Endothelial cell of umbilical vein (primary cell): ENCODE measurements at regions not wholly inside any gene's neighbourhood (a gene's known extent, or its start where the extent isn't known, plus 50 kb on each side); places are given as distances from the start of the nearest gene placed in this dataset.

Source experiments
- CTCF ChIP-seq, 2 donors: IDR thresholded peaks; 1 replicate in 1 of 2; 2 replicates in 1 of 2; pipeline ENCODE4 v1.5.1; 2011; ENCODE audit warnings: low read length in 2 of 2, mild to moderate bottlenecking in 2 of 2, moderate library complexity in 2 of 2, control low read depth in 1 of 2, inconsistent platforms in 1 of 2, low read depth in 1 of 2; ENCODE audit not compliant: insufficient read depth in 1 of 2; ENCODE audit errors: extremely low read depth in 1 of 2
- EZH2 ChIP-seq: IDR thresholded peaks from 2 replicates; pipeline ENCODE4 v1.6.1; 2012; ENCODE audit warnings: borderline replicate concordance, low read depth, mild to moderate bottlenecking, moderate library complexity, low read length, inconsistent platforms; ENCODE audit not compliant: severe bottlenecking
- FOS ChIP-seq: IDR thresholded peaks from 2 replicates; pipeline ENCODE4 v1.6.1; 2011; ENCODE audit warnings: mild to moderate bottlenecking, low read length, moderate library complexity, borderline replicate concordance; ENCODE audit not compliant: insufficient read depth
- MAX ChIP-seq: IDR thresholded peaks from 2 replicates; pipeline ENCODE4 v1.6.1; 2011; ENCODE audit not compliant: insufficient read depth, insufficient read length
- POLR2A ChIP-seq: IDR thresholded peaks from 2 replicates; pipeline ENCODE4 v1.6.1; 2012; ENCODE audit warnings: low read depth, mild to moderate bottlenecking, control low read depth, low read length

- TF ChIP-seq FOS (no peak), POLR2A (no peak), MAX (no peak), EZH2 (no peak), CTCF (IDR thresholded peaks at IDR 0.05; ENCODE audit: extremely low read depth in 1 of 2, insufficient read depth in 1 of 2, low read depth in 1 of 2, low read length in 2 of 2) (no peak)
These were observed 353.5 kb downstream of the FBXO8 start for GRCh38 chr4:173929921-173930320.
